ENCODE measurements at regions not wholly inside any gene's neighbourhood (a gene's known extent, or its start where the extent isn't known, plus 50 kb on each side); places are given as distances from the start of the nearest gene placed in this dataset.

DNA sequence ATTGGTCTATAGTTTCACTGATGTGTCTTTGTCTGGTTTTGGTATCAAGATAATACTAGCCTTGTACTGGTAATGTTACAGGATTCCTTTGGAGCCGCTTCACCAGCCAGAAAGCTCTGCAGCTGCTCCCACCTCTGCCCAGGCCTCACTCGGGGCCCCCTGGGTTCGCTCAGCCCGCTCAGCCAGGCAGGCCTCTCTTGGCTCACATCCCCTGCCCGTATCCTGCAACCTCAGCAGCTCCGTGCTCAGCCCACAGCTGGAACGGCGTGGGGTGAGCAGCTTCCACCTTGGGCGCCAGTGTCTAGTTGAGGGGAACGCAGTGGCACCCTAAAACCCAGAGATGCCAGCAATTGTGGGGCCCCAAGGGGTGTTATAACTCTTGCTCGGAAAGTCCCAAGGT lies 429.7 kb upstream of the ROBO2 start:
- no peak for DNase-seq (ENCODE audit: low spot score)
- in situ Hi-C loops (cut with MboI; ENCODE audit: low sequenced_read_pairs, unreplicated experiment): no loop called here
- TF ChIP-seq, protein P1, sequence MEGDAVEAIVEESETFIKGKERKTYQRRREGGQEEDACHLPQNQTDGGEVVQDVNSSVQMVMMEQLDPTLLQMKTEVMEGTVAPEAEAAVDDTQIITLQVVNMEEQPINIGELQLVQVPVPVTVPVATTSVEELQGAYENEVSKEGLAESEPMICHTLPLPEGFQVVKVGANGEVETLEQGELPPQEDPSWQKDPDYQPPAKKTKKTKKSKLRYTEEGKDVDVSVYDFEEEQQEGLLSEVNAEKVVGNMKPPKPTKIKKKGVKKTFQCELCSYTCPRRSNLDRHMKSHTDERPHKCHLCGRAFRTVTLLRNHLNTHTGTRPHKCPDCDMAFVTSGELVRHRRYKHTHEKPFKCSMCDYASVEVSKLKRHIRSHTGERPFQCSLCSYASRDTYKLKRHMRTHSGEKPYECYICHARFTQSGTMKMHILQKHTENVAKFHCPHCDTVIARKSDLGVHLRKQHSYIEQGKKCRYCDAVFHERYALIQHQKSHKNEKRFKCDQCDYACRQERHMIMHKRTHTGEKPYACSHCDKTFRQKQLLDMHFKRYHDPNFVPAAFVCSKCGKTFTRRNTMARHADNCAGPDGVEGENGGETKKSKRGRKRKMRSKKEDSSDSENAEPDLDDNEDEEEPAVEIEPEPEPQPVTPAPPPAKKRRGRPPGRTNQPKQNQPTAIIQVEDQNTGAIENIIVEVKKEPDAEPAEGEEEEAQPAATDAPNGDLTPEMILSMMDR (IDR thresholded peaks at IDR 0.05; ENCODE audit: borderline replicate concordance, control extremely low read depth, extremely low read depth, insufficient read depth, missing control alignments): no peak

DNA sequence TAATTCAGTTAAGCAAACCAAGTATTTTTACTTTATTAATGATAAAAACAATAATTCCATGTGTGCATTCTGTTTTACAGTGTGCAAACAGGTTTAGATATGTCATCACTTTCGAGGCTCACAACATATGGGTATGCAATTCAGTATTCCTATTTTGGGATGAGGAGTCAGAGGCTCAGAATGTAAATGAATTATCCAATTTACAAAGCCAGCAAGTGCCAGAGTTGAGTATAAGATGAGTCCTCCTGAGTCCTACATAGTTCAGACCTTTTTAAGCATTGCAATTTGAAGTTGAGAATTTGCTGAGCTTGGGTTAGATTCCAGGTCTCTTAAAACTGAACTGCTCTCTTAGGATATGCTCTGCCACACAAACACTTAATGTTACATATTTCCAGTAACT lies 424.2 kb upstream of the ROBO2 start:
- no peak for DNase-seq (ENCODE audit: low spot score)
- in situ Hi-C loops (cut with MboI; ENCODE audit: low sequenced_read_pairs, unreplicated experiment): no loop called here
- TF ChIP-seq, protein P1 (IDR thresholded peaks at IDR 0.05; ENCODE audit: borderline replicate concordance, control extremely low read depth, extremely low read depth, insufficient read depth, missing control alignments): no peak

DNA sequence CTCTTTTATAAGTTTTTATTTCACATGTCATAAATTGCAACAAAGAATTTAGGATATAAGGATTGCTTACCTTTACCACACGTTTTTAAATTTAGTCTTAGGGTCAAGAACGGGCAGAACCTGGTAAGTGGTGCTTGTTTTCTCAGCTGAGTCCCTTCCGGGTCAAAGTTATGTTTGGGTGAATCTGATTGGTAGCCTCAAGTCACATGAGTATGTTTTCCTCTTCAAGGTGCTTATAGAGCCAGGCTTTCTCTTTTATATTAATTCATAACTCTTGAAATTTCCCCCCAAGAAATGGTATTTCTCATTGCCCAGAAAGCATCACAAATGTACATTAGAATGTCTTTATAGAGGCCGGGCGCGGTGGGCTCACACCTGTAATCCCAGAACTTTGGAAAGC lies 415.7 kb upstream of the ROBO2 start:
- in situ Hi-C loops (cut with MboI; ENCODE audit: low sequenced_read_pairs, unreplicated experiment): no loop called here
- DNase-seq (ENCODE audit: low spot score): no peak
- TF ChIP-seq, protein P1 (IDR thresholded peaks at IDR 0.05; ENCODE audit: borderline replicate concordance, control extremely low read depth, extremely low read depth, insufficient read depth, missing control alignments): no peak

DNA sequence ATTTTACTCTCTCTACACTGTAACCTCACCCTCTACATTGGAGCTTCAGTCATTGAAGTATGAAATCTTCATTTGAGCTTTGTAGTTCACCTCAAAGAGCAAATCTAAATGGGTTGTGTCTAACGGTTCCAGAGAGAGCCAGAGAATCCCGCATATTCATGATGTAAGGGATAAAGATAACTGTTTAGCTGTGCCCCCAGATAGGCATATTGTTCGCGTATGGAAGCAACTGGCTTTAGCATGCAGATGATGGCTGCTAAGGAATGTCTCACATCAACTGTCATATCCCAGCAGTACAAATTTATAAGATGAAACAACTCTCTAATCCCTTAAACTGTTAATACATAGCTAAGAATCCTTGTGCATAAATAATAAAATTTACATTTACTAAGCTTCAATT lies 412.7 kb upstream of the ROBO2 start:
- in situ Hi-C loops (cut with MboI; ENCODE audit: low sequenced_read_pairs, unreplicated experiment): no loop called here
- TF ChIP-seq, protein P1 (IDR thresholded peaks at IDR 0.05; ENCODE audit: borderline replicate concordance, control extremely low read depth, extremely low read depth, insufficient read depth, missing control alignments): no peak
- no peak for DNase-seq (ENCODE audit: low spot score)

DNA sequence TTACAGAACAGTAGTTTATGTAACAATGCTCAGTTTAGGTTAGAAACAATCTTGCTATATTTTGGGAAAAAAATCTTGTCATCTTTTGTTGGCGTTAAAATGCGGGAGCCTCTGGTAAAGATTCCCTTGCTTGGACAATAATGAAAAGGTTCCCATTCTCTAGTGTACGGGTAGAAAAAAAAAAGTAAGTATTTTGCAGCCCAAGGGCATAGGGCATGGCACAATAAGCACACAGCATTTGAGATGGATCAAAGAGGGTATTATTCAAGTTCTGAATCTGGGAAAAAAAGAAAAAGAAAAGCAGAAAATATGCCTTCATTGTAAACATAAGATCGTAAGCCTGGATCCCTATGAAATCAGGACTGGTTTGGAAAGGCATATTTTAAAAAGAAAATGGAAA lies 408.6 kb upstream of the ROBO2 start:
- in situ Hi-C loops (cut with MboI; ENCODE audit: low sequenced_read_pairs, unreplicated experiment): no loop called here
- TF ChIP-seq, protein P1 (IDR thresholded peaks at IDR 0.05; ENCODE audit: borderline replicate concordance, control extremely low read depth, extremely low read depth, insufficient read depth, missing control alignments): no peak
- no peak for DNase-seq (ENCODE audit: low spot score)

DNA sequence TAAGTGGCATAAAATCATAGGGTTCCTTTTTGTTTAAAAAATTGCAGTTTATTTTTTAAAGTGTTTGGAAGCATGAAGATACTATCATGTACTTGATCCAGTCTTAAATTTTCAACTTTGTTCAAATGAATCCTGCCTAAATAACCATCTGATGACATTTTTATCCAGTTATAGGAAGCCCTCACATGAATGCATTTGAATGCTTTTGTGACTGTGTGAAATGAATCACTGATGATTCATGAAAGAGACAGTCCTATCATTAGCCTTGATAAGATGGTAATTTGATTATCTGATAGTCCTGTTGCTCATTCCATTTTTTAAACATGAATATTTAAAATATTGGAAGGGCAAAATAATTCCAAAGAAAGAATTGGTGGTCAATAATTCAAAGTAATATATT lies 401.9 kb upstream of the ROBO2 start:
- TF ChIP-seq, protein P1 (IDR thresholded peaks at IDR 0.05; ENCODE audit: borderline replicate concordance, control extremely low read depth, extremely low read depth, insufficient read depth, missing control alignments): no peak

More for the DNA sequence above, 401.9 kb upstream of the ROBO2 start:
- no peak for DNase-seq (ENCODE audit: low spot score)
- in situ Hi-C loops (cut with MboI; ENCODE audit: low sequenced_read_pairs, unreplicated experiment): no loop called here

Data from GM13976 (cell line).